HL-60 (cell line): ENCODE measurements at regions not wholly inside any gene's neighbourhood (a gene's known extent, or its start where the extent isn't known, plus 50 kb on each side); places are given as distances from the start of the nearest gene placed in this dataset.

ENCODE experiments used
- GABPA ChIP-seq: IDR thresholded peaks from 2 replicates; pipeline ENCODE4 v1.6.1; 2012; ENCODE audit warnings: low read depth
- POLR2AphosphoS5 ChIP-seq: IDR thresholded peaks from 2 replicates; pipeline ENCODE4 v1.6.1; 2012; ENCODE audit warnings: low read depth
- SPI1 ChIP-seq: IDR thresholded peaks from 2 replicates; pipeline ENCODE4 v1.6.1; 2012; ENCODE audit warnings: low read depth, mild to moderate bottlenecking, borderline replicate concordance
- TF ChIP-seq, protein P1 (sequence below): IDR thresholded peaks from one replicate; pipeline ENCODE4 v1.5.1; 2011; ENCODE audit warnings: low read length, control low read depth, inconsistent platforms; ENCODE audit not compliant: insufficient read depth
- TF ChIP-seq, protein P2 (sequence below): IDR thresholded peaks from 2 replicates; pipeline ENCODE4 v1.6.1; 2012; ENCODE audit warnings: low read depth; ENCODE audit not compliant: insufficient replicate concordance

DNA sequence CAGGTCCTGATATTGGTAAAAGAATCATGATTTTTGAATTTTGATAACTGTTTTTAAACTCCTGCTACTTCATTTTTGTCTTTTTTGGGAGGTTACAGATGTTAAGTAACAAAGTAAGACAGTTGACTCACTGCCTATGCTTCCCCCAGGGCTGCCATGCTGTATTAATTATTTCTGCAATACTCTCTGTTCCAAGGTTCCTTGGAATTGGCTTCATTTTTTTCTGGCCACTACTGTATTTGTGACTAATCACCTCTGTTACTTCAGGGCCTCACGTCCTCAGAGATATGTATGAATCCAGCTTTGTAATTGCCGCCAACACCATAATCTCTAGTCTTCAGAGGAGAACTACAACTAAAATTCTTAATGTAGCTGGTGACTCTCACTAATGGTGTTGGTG lies 1729.3 kb downstream of the C4orf33 start:
- TF ChIP-seq, protein P1, sequence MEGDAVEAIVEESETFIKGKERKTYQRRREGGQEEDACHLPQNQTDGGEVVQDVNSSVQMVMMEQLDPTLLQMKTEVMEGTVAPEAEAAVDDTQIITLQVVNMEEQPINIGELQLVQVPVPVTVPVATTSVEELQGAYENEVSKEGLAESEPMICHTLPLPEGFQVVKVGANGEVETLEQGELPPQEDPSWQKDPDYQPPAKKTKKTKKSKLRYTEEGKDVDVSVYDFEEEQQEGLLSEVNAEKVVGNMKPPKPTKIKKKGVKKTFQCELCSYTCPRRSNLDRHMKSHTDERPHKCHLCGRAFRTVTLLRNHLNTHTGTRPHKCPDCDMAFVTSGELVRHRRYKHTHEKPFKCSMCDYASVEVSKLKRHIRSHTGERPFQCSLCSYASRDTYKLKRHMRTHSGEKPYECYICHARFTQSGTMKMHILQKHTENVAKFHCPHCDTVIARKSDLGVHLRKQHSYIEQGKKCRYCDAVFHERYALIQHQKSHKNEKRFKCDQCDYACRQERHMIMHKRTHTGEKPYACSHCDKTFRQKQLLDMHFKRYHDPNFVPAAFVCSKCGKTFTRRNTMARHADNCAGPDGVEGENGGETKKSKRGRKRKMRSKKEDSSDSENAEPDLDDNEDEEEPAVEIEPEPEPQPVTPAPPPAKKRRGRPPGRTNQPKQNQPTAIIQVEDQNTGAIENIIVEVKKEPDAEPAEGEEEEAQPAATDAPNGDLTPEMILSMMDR = no peak
- TF ChIP-seq GABPA (no peak), SPI1 (no peak), POLR2AphosphoS5 (no peak)
- TF ChIP-seq, protein P2, sequence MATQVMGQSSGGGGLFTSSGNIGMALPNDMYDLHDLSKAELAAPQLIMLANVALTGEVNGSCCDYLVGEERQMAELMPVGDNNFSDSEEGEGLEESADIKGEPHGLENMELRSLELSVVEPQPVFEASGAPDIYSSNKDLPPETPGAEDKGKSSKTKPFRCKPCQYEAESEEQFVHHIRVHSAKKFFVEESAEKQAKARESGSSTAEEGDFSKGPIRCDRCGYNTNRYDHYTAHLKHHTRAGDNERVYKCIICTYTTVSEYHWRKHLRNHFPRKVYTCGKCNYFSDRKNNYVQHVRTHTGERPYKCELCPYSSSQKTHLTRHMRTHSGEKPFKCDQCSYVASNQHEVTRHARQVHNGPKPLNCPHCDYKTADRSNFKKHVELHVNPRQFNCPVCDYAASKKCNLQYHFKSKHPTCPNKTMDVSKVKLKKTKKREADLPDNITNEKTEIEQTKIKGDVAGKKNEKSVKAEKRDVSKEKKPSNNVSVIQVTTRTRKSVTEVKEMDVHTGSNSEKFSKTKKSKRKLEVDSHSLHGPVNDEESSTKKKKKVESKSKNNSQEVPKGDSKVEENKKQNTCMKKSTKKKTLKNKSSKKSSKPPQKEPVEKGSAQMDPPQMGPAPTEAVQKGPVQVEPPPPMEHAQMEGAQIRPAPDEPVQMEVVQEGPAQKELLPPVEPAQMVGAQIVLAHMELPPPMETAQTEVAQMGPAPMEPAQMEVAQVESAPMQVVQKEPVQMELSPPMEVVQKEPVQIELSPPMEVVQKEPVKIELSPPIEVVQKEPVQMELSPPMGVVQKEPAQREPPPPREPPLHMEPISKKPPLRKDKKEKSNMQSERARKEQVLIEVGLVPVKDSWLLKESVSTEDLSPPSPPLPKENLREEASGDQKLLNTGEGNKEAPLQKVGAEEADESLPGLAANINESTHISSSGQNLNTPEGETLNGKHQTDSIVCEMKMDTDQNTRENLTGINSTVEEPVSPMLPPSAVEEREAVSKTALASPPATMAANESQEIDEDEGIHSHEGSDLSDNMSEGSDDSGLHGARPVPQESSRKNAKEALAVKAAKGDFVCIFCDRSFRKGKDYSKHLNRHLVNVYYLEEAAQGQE = no peak
